ENCODE measurements at regions not wholly inside any gene's neighbourhood (a gene's known extent, or its start where the extent isn't known, plus 50 kb on each side); places are given as distances from the start of the nearest gene placed in this dataset.
"Not testable (repeated sequence)": the region's sequence is repeated elsewhere in the genome, so short reads cannot be mapped to it uniquely, and the experiment has no call there.

DNA sequence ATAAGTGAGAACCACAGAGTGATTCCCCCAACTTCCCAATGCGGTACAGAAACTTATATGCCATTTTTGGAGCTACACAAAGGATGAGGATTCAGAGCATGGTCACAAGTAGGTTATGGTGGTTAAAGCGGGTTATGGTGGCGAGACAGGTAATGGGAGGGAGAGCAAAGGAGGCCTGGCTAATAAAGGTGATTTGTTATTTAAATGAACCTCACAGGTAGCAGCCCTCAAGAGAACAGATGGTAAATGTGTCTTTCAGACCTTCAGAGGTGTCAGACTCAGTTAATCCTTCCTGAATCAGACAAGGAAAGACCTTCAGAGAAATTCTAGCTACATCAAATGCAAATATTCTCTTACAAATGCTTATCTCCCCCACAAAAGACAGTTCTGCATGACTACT, 1971.4 kb downstream of the OLFM4 start:
- no peak overlapping the region for H3K4me3 ChIP-seq (ENCODE audit: low read depth, low read length)
- TF ChIP-seq, protein P1, sequence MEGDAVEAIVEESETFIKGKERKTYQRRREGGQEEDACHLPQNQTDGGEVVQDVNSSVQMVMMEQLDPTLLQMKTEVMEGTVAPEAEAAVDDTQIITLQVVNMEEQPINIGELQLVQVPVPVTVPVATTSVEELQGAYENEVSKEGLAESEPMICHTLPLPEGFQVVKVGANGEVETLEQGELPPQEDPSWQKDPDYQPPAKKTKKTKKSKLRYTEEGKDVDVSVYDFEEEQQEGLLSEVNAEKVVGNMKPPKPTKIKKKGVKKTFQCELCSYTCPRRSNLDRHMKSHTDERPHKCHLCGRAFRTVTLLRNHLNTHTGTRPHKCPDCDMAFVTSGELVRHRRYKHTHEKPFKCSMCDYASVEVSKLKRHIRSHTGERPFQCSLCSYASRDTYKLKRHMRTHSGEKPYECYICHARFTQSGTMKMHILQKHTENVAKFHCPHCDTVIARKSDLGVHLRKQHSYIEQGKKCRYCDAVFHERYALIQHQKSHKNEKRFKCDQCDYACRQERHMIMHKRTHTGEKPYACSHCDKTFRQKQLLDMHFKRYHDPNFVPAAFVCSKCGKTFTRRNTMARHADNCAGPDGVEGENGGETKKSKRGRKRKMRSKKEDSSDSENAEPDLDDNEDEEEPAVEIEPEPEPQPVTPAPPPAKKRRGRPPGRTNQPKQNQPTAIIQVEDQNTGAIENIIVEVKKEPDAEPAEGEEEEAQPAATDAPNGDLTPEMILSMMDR (conservative IDR thresholded peaks at IDR 0.05; ENCODE audit: low read depth, low read length), result no peak
- no peak for DNase-seq (ENCODE audit: low read depth)

DNA sequence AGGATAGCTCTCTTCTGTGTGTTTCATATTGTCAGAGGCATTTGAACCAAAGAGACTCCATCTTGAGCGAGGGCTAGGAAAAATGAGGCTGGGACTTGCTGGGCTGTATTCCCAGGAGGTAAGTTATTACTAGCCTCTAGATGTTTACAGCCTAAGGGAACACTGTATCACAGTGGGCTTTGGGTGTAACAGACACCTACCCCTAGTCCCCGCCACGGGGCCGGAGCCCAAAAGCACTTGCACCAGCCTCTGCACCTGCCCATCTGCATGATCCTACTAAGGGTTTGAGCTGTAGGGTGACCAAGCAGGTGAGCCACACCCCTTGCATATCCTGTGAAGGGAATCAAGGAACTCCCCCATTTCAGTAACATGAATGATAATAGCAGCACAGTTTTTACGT, 1972.2 kb downstream of the OLFM4 start:
- TF ChIP-seq, protein P1 (conservative IDR thresholded peaks at IDR 0.05; ENCODE audit: low read depth, low read length), result no peak
- DNase-seq (ENCODE audit: low read depth), result no peak
- no peak overlapping the region for H3K4me3 ChIP-seq (ENCODE audit: low read depth, low read length)

GRCh38 chr13:55001881-55002280, 1973.3 kb downstream of the OLFM4 start:
- no peak for DNase-seq (ENCODE audit: low read depth)
- TF ChIP-seq, protein P1 (conservative IDR thresholded peaks at IDR 0.05; ENCODE audit: low read depth, low read length), result no peak
- H3K4me3 ChIP-seq (ENCODE audit: low read depth, low read length), result no peak overlapping the region

GRCh38 chr13:55007681-55008080, 1979.1 kb downstream of the OLFM4 start:
- no peak for DNase-seq (ENCODE audit: low read depth)
- TF ChIP-seq, protein P1 (conservative IDR thresholded peaks at IDR 0.05; ENCODE audit: low read depth, low read length), result no peak
- H3K4me3 ChIP-seq (ENCODE audit: low read depth, low read length), result no peak overlapping the region

DNA sequence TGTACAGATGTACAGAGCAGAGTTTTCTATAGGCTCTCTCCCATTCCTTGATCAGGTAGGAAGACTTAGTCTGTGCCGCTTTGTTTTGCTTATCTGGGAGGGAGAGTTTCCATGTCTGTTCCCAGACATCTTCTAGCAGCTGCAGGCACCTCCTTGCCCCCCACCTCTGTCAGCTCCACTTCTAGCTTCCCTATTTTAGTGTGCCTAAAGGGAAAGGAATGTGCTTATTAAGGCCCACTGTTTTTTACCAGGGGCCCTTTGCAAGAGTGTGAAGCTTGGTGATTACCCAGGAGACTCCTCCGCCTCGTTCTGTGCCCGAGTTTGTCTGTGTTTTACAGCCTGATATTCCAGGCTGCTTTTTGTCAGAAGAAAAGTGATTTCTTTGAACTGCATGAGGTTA, 1984.4 kb downstream of the OLFM4 start:
- DNase-seq (ENCODE audit: low read depth), result no peak
- TF ChIP-seq, protein P1 (conservative IDR thresholded peaks at IDR 0.05; ENCODE audit: low read depth, low read length), result no peak
- no peak overlapping the region for H3K4me3 ChIP-seq (ENCODE audit: low read depth, low read length)

- H3K4me3 ChIP-seq (ENCODE audit: low read depth, low read length), result no peak overlapping the region
- DNase-seq (ENCODE audit: low read depth), result no peak
- TF ChIP-seq, protein P1 (conservative IDR thresholded peaks at IDR 0.05; ENCODE audit: low read depth, low read length), result no peak
Measured at GRCh38 chr13:55029280-55029679, 2000.7 kb downstream of the OLFM4 start.

GRCh38 chr13:55038230-55038629, 2009.6 kb downstream of the OLFM4 start:
- no peak for DNase-seq (ENCODE audit: low read depth)
- TF ChIP-seq, protein P1 (conservative IDR thresholded peaks at IDR 0.05; ENCODE audit: low read depth, low read length), result no peak
- H3K4me3 ChIP-seq (ENCODE audit: low read depth, low read length), result no peak overlapping the region

DNA sequence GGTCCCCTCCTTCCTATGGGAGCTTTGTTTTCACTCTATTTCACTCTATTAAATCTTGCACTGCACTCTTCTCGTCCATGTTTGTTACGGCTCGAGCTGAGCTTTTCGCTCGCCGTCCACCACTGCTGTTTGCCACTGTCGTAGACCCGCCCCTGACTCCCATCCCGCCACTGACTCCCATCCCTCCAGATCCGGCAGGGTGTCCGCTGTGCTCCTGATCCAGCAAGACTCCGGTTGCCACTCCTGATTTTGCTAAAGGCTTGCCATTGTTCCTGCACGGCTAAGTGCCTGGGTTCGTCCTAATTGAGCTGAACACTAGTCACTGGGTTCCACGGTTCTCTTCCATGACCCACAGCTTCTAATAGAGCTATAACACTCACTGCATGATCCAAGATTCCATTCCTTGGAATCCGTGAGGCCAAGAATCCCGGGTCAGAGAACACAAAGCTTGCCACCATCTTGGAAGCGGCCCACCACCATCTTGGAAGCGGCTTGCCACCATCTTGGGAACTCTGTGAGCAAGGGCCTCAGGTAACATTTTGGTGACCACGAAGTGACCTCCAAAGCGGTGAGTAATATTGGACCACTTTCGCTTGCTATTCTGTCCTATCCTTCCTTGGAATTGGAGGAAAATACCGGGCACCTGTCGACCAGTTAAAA, 2025.4 kb downstream of the OLFM4 start:
- DNase-seq (ENCODE audit: low read depth); H3K4me3 ChIP-seq (ENCODE audit: low read depth, low read length): not testable (repeated sequence)

GRCh38 chr13:55055666-55056065, 2027.1 kb downstream of the OLFM4 start:
- DNase-seq (ENCODE audit: low read depth); H3K4me3 ChIP-seq (ENCODE audit: low read depth, low read length): not testable (repeated sequence)

Data from epithelial cell of proximal tubule (primary cell).